Renal cortex interstitium (tissue), 11 donors: ENCODE measurements at regions not wholly inside any gene's neighbourhood (a gene's known extent, or its start where the extent isn't known, plus 50 kb on each side); places are given as distances from the start of the nearest gene placed in this dataset.

ENCODE experiments used
- DNase-seq, 11 donors: peaks; one replicate each; pipeline ENCODE4 v3.0.0-alpha.2; 2013; ENCODE audit warnings: low read depth in 9 of 11, low spot score in 4 of 11; ENCODE audit errors: extremely low read depth in 1 of 11

DNA sequence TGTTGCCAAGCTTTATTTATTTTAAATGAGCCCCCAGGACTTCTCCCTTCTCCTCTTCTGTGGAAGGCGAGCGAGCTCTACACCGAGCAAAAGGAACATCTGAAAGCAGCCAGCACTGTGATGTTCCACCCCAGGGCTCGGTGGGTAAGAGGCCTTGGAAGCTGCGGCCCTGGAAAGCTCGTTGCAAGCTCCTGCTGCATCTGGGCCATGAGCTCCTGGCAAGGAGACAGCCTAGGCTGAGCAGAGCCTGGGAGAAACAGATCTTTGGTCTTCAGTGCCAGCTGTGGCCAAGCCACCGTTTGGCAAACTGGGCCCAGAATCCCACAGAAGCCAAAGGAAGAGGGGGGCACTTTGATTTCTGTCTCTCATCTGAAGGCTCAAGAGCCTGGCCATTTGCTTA lies 114.1 kb downstream of the ENGASE start:
- DNase-seq = no peak

DNA sequence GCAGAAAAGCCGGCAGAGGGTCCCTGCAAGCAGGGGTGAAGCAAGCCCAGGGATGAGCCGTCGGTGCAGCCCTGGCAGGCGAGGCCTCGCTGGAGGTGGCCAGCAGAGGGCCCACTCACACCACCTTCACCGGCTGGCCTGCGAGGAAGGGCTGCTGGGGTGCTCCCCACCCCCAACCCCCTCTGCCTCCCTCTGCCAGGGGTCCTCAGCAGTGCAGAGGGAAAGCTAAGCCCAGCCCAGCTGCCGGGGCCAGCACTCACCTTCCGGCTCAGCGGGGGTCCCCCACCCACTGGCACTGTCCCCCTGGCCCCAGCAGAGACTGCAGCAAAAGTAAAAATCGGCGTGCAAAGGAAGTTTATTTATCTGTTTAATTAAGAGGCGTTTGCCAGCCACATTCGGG lies 113.4 kb downstream of the ENGASE start:
- DNase-seq = no peak

DNA sequence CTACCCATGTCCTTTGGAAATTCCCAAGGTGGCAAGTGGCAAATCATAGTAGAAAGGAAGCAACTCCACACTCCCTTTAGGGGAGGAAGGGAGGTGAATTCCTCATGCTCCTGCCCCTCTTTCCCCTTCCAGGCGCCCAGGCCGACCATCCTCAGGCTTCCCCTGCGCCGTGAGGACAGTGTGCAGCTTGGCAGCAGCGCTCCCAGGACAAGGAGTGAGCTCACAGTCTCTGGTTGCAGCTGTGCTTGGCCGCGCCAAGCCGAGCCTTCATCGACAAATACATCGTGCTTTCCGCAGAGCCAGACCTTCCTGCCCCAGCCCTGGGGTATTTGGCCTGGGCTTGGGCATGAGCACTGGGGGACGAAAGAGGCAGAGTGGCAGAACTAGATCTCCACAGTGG lies 112.6 kb downstream of the ENGASE start:
- DNase-seq = no peak

DNA sequence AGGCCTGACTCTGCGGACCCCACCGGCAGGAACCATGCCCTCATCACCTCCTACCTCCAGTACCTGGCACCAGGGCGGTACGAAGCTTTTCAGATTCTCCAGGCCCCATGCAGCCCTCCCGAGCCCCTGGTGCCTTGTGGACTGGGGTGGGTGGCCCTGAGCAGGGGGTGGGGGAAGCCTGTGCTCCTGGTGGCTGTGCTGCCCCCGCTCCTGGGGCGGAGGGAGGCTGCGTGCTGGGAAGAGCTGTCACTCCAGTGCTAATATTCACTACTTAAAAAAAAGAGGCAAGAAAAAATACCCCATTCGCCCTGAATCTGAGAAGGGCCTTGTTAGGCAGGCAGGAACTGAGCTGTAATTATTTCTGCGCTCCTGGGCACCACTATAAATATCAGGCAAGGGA lies 111.8 kb downstream of the ENGASE start:
- no peak for DNase-seq

DNA sequence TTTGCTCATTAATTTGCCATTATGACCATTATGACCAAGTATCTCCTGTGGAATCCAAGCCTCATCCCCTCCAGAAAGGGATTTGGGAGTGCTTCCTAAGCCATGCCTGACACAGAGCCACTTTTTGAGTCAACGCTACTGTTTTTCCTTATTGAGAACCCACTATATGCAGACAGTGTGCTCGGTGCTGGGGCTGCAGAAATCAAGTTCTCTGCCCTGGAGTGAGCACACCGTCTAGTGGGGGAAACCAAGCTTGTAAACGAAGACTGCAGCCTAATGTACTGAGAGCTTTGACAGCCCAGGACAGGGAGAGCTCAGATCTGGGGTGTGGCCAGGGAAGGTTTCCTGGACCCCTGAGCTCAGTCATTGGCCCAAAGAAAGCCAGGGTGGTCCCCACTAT lies 111.0 kb downstream of the ENGASE start:
- no peak for DNase-seq

DNA sequence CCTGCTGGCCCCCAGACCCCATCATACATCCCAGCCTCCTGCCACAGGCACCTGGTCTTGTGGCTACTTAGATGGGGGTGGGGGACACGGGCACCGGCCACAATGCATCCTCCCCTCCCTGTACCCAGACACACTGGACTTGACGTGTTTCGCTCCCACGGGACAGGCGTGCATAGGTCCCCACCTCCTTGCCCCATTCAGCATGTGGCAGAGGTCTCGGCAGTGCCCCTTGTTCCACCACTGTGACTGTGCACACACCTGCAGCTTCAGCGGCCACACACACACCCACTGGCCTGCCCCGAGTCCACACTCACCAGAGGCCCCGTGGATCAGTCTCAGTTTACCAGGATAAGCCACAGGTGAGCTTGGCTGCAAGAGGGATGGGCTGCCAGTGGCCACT lies 109.6 kb downstream of the ENGASE start:
- no peak for DNase-seq

DNA sequence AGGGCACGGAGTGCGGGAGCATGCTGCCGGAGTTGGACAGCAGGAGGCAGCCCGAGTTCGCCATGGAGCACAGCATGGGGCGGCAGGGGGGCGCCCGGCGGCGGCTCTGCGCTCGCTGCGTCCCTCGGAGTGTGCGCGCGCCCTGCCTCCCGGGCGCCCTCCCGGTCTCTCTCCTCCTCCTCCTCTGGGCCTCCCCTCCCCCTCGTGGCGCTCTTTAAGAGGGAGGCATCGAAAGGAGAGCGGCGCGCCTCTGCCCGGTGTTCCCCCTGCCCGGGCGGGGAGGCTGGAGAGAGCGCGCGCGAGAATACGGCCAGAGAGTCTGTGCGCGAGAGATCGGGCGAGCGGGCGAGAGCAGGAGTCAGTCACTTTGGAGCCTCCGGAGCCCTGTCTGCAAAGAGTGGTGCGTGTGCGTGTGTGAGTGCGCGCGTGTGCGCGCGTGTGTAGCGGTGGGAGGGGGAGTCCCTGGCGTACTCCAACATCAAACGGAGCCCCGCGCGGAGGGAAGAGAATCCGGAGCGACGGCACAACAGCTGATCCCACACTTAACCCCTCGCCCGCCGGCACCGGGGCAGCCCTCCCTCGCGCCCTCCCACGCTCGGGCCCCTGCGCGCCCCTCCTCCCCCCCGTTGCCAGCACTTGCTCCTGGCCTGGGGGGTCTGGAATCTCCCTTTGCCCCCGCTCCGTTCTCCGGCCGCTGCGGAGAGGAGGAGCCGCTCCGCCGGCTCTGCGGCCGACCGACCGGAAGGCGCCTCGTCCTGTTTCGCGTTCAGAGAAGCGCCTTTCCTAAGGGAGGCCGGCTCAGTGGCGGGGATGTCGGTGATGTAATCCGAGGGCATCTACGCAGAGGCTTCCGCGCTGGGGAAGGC lies 108.9 kb downstream of the ENGASE start:
- DNase-seq = peak in 5 of 11 donors; percentile 18 to 39 (median 28)

DNA sequence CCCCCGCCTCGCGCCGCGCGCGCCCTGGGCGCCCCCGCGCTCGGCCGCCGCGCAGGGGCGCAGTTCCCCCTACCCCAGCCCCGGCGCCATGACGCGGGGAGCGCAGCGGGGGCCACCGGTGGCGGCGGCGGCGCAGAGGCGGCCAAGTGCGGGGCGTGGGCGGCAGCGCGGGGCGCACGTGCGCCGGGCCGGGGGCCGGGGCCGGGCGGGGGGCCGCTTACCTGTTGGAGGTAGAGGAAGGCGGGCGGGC lies 108.3 kb downstream of the ENGASE start:
- no peak for DNase-seq

DNA sequence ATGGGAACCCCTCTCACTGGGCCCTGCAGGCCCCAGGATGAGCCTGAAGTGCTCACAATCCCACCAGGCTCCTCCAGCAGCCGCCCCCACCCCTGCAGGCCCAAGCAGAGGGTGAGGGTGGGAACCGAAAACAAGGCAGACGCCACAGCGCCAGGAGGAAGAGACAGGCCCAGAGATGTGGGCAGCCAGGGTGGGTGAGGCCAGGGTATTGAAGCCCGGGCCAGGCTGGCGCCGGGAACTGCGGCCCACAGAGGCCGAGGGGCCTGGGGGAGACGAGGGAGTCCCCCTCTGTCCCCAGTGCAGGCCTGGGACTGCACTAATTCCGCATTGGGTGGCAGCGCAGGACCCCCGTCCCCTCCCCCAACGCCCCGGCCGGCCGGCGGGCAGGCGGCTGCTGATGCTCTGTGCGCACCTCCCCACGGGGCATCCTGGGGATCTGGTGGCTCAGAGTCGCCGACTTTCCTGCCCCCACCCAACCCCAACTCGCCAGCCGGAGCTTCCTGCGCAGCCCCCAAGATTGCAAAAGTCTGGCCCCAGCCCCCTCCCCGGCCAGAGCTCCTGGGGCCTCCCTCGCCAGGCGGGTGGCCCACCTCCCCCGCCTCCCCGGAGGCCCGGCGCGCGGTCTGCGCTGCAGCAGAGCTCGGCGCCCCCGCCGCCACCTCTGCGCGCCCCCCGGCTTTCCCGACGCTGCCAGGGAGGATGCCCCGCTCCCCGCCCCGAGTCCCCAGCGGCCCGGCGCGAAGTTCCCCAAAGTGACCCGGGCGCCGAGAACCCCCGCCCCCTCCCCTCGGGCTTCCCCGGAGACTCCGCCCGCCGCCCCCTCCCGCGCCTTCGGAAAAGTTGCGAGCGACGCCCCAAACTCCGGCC lies 107.8 kb downstream of the ENGASE start:
- DNase-seq = no peak

DNA sequence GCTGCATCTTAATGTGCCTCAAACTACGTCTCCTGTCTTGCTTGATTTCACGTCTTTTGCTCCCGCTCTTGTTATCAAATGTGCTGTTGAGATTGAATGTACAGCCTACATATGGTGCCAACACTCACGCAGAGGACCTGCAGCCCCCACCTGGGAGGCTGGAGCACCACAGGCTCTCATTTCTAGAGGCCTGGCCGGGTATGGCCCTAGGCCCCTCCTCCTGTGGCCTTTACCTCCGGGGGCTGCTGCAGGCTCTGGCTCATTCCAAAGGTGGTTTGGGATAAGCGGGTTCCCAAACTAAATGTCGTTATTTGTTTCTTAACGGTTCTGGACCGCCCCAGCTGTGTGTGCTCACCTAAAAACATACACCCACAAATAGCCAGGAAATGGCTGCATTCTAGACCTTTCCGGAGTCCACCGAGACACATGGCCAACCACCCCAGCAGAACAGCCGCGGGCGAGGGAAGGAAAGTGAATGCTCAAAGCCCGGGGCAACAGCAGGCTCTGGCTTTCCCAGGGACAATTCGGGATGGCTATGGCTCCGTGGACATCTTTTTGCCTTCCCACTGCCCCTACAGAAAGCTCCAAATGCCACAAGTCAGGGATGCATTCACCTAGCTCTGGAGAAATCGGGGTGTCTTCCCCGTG lies 105.9 kb downstream of the ENGASE start:
- no peak for DNase-seq

DNA sequence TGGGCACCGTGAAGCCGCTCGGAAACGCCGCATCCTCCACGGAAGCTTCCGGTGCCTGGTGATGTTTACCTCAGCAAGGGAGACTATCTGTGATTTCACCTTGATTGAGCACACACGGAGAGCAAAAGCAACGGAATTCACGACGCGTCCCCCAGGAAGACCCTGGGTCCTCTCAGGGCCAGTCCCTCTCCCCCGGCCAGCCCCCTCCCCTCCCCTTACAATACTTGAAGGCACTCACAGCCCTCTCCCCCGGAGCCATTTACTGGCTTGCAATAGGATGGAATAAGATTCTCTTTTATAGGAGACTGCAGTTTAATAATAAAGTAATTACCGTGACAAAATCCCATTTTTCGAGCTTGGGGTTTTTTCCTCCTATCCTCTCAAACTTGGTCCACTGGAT lies 104.7 kb downstream of the ENGASE start:
- DNase-seq = no peak

DNA sequence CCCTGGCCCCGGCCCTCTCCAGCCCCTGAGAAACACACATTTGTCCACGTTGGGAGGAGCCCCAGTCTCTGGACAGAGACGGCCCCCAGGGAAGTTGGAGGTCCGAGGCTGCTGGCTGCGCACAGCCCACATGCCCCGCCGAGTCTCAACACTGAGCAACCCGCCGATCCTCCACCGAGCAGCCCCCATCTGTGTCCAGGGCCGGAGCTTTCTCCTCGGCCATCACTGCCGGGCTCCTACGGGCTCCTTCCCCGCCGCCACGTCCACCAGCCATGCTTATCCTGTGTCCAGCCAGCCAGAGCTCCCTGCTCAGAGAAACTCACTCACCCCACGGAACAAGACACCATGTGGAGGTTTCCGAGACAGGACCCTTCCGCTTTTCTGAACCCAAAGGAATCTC lies 103.3 kb downstream of the ENGASE start:
- DNase-seq = no peak

DNA sequence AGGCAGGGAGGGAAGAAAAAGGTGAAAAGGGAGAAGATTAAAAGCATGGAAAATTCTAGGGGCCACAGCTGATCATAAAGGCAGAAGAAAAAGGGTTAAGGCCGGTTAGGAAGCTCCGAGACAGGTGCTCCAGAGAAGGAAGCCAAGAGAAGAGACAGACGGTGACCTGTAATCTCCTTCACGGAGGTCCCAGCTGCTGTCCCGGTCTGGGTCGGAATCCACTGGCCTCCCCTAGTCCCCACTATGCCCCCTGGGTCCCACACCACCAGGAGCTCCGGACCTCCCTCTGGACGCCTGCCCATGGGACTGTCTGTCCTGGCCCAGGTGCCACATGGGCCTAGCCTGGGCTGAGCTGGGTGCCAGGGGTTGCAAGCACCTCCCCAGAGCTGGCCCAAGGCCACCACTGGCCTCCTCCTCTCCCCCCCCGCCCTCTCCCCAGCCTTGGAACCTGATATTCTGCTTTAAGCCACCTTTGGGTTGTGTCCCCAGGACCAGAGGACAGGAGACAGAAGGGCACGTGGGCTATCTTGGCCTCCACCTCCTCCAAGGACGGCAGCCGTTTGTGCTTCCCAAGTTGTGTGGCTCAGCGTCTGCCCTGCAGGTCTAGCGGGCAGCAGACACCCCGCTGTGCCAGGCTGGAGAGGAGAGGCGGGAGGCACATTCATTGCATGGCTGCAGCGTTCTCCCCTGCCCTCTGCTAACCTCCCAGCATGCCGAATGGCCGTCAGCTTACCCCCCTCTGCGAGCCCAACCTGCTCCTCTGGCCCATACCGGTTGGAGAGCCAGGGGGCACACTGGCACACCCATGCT lies 102.4 kb downstream of the ENGASE start:
- no peak for DNase-seq

DNA sequence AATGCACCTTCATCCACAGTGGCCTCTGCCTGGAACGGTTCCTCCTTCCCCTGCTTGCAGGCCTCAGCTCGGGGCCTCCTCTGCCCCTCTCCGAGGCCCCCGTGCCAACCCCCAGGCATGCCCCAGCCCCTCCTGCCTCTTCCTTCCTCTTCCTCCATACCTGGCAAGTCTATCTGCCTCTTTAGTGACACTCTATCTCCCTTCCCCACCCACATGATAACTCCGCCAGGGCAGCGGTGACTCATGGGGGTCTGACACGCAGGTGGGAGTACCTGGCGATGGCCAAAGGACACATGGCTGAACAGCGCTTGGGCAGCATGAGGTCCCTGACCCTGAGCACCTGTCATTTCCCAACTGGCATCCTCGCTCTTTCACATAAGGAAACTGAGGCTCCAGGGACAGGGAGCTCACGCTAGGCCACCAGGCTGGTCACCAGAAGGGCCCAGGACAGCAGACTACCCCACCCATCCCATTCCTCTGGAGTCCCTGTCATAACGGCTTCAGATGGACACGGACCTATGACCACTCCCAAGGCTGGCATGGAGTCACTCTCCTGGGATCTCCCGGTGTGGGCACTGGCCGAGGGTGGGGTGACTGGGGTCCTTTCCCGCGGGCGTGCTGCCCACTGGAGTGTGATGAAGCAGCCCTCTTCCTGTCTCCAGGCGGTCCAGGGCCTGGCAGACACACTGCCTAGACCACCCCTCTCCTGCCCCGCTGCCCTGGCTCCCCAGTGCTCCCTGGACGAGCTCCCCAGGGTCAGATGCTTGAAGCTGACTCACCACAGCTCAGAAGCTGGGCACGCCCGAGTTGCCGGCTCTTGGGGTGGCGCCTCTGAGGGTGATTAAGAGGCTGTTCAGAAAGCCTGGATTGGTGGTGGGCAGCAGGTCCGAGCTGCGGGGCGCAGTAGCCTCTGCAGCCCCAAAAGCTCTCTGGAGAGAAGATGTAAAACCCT lies 100.6 kb downstream of the ENGASE start:
- no peak for DNase-seq

DNA sequence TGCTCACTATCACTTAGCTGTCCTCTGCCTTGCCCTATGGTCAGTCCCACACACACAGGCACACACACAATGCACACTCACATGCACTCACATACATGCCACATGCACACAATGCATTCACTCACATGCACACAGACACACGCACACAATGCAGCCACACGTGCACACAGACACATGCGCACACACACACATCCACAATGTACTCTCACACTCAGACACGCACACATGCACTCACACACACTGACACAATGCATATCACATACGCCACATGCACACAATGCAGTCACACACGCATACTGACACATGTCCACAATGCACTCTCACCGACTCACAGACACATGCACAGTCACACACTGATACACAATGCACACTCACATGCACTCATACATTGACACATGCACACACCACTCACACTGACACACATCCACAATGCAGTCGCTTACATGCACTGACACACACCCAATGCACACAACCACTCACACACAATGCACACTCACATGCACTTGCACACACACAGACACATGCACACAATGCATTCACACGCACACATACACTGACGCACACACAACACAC lies 99.7 kb downstream of the ENGASE start:
- no peak for DNase-seq

DNA sequence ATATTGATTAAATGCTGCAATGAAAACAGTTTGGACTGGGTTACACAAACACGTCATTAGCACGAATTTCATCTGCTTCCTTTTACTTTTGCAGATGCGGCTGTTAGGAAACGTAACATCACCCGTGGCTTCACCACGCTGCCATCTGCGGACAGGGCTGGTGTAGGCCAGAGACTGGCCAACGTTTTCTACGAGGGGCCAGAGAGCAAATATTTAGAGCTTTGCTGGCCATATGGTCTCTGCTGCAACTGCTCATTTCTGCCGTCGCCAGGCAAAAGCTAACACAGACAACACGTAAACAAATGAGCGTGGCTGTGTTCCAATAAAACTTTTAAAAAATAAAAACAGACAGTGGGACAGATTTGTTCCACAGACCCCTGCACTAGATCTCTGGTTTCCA lies 96.6 kb downstream of the ENGASE start:
- peak in 1 of 11 donors; percentile 16 for DNase-seq

DNA sequence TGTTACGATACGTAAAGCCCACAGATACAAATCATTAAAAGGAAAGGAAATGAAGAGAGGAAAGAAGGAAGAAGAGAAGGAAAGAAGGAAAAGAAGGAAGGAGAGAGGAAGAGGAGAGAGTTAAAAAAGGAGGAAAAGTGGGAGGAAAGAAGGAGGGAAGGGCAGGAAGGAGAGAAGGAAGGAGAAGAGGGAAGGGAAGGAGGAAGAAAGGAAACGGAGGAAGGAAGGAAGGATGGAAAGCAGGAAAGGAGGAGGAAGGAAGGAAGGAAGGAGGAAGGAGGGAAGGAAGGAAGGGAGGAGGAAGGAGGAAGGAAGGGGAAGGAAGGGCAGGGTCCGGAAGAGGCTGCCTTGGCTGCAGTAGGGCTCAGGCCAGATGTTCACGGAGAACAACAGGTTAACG lies 95.2 kb downstream of the ENGASE start:
- no peak for DNase-seq

DNA sequence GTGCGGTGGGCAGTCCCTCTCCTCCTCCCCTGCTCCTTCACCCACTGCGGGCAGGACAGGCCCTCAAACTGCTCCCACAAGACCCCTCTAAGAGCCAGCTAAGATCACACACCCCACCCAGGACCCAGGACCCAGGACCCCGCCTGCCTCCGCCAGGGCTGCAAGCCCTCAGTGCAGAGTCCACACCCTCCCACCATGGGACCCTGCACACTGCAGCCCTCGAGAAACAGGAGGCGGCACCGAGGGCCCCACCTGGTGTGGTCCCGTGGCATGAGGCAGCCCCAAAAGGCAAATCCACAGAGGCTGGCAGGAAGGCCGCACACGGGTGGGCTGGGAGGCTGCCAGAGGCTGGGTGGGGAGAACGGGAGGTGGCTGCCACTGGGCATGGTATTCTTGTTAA lies 94.7 kb downstream of the ENGASE start:
- no peak for DNase-seq
